GM12874 (cell line): ENCODE measurements at regions not wholly inside any gene's neighbourhood (a gene's known extent, or its start where the extent isn't known, plus 50 kb on each side); places are given as distances from the start of the nearest gene placed in this dataset.

ENCODE experiments used
- TF ChIP-seq, protein P1 (sequence below): IDR thresholded peaks from 2 replicates; pipeline ENCODE4 v1.5.1; 2011; ENCODE audit warnings: low read depth, mild to moderate bottlenecking, control low read depth, low read length, moderate library complexity; ENCODE audit not compliant: insufficient read depth

- TF ChIP-seq, protein P1, sequence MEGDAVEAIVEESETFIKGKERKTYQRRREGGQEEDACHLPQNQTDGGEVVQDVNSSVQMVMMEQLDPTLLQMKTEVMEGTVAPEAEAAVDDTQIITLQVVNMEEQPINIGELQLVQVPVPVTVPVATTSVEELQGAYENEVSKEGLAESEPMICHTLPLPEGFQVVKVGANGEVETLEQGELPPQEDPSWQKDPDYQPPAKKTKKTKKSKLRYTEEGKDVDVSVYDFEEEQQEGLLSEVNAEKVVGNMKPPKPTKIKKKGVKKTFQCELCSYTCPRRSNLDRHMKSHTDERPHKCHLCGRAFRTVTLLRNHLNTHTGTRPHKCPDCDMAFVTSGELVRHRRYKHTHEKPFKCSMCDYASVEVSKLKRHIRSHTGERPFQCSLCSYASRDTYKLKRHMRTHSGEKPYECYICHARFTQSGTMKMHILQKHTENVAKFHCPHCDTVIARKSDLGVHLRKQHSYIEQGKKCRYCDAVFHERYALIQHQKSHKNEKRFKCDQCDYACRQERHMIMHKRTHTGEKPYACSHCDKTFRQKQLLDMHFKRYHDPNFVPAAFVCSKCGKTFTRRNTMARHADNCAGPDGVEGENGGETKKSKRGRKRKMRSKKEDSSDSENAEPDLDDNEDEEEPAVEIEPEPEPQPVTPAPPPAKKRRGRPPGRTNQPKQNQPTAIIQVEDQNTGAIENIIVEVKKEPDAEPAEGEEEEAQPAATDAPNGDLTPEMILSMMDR = no peak
These were observed 1288.7 kb upstream of the SORCS1 start for GRCh38 chr10:108453166-108453565.

DNA sequence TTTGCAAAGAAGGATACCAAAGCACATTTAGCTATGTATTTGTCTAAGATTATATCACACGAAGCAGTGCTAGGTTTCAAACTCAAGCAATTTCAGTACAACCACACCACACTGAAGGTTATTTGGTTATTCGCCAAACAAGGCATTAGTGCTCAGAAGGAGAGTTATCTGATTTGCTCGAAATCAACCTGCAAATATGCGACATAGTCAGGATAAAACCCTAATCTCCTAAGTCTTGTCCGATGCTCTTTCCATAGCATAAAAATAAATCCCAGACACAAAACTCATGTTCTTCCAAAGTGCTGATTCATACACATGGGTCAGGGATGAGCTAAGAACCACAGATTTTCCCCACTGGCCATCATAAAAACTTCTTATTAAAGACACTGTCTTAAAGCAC lies 1288.0 kb upstream of the SORCS1 start:
- TF ChIP-seq, protein P1 = no peak

DNA sequence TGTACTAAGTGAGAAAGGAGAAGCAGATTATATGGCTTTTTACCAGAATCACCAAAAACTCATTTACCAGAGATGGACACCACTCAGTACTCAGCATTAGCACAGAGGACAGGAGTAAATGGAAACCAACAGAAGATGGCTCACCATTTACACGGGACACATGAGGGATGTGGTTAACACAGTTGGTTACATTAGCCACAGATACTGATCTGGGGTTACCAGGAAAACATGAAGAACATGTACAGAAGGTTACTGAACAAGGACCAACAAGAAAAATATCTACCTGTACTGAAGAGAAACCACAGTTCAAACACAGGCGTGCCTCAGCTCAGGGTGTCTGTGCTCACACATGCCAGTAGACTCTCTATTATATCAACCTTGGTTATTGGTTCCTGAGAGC lies 1285.8 kb upstream of the SORCS1 start:
- TF ChIP-seq, protein P1 = no peak

- TF ChIP-seq, protein P1 = no peak
These were observed 1281.2 kb upstream of the SORCS1 start for GRCh38 chr10:108445746-108446145.

DNA sequence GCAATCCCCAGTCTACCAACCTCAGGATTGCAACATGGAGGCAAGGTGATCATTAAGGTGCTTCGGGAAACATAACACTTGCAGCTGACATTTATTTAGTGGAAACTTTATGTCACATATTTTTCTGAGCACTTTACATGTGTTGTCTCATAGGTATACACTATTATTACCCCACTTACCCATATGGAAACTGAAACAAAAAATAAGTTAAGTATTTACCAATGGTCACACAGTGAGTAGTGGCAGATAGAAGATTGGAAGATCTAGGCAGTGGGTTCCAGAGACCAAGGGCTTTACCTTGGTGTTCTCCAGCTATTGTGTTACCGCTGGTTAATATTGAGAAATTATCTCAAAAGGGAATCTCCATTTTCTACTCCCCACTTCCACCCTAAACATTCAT lies 1279.1 kb upstream of the SORCS1 start:
- TF ChIP-seq, protein P1 = no peak

DNA sequence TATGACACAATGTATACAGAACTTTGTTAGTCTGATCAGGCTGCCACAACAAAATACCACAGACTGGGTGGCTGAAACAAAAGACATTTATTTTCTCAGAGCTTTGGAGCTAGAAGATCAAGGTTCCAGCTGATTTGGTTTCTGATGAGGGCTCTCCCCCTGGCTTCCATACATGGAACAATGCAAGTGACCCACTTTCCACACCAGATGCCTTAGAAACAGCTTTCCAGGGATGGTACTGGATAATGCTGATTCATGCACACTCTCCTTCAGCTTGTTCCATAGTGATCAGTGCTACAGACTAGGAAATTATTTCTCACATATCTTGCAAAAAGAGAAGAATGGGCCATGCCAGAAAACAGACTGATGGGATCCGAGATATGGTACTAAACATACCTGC lies 1274.9 kb upstream of the SORCS1 start:
- TF ChIP-seq, protein P1 = no peak

GRCh38 chr10:108436096-108436495 lies 1271.6 kb upstream of the SORCS1 start:
- TF ChIP-seq, protein P1 = no peak
